Ascending aorta (tissue), 2 donors: ENCODE measurements at regions not wholly inside any gene's neighbourhood (a gene's known extent, or its start where the extent isn't known, plus 50 kb on each side); places are given as distances from the start of the nearest gene placed in this dataset.
A peak's percentile ranks its signal among the peaks of the same experiment; 100 is the strongest.

Experiments used
- DNase-seq, 2 donors: peaks; one replicate each; pipeline ENCODE4 v3.0.0-alpha.2; 2019; ENCODE audit warnings: low spot score in 2 of 2
- H3K27ac ChIP-seq, 2 donors: fragments of 200-600 bp; sonication (generic); one replicate each; pipeline ENCODE4 v1.5.1; 2016 to 2017; ENCODE audit warnings: mild to moderate bottlenecking in 1 of 2
- H3K27me3 ChIP-seq: fragments of 200-600 bp; sonication (generic); one replicate; pipeline ENCODE4 v1.5.1; 2017
- H3K36me3 ChIP-seq, 2 donors: fragments of 200-600 bp; sonication (generic); one replicate each; pipeline ENCODE4 v1.5.1; 2016
- H3K4me1 ChIP-seq, 2 donors: fragments of 200-600 bp; sonication (generic); one replicate each; pipeline ENCODE4 v1.5.1; 2016 to 2017; ENCODE audit warnings: mild to moderate bottlenecking in 1 of 2
- H3K4me3 ChIP-seq, 2 donors: fragments of 200-600 bp; sonication (generic); one replicate each; pipeline ENCODE4 v1.5.1; 2016 to 2017; ENCODE audit warnings: mild to moderate bottlenecking in 1 of 2
- H3K9me3 ChIP-seq, 2 donors: fragments of 200-600 bp; sonication (generic); one replicate each; pipeline ENCODE4 v1.5.1; 2016
- intact Hi-C: fragments of 100-400 bp; cut with DNase I; formaldehyde crosslinking; loops from one replicate; pipeline ENCODE4 v1.15.1; 2023
- TF ChIP-seq, protein P1 (sequence below), 3 experiments: fragments of 200-600 bp in 2 of 3; fragments of 450-650 bp in 1 of 3; sonication (generic) in 2 of 3; IDR thresholded peaks; one replicate each; pipeline ENCODE4 v1.5.1; 2016 to 2019; ENCODE audit warnings: antibody characterized with exemption in 3 of 3, mild to moderate bottlenecking in 1 of 3, moderate library complexity in 1 of 3

- Histone ChIP-seq H3K4me1 (peaks cover 0 to 3% of the 10 kb centered on the region in 2 donors), H3K9me3 (no peaks in the 10 kb centered on the region), H3K36me3 (no peaks in the 10 kb centered on the region), H3K4me3 (no peak overlapping the region), H3K27me3 (no peaks in the 10 kb centered on the region), H3K27ac (no peak overlapping the region)
- TF ChIP-seq, protein P1, sequence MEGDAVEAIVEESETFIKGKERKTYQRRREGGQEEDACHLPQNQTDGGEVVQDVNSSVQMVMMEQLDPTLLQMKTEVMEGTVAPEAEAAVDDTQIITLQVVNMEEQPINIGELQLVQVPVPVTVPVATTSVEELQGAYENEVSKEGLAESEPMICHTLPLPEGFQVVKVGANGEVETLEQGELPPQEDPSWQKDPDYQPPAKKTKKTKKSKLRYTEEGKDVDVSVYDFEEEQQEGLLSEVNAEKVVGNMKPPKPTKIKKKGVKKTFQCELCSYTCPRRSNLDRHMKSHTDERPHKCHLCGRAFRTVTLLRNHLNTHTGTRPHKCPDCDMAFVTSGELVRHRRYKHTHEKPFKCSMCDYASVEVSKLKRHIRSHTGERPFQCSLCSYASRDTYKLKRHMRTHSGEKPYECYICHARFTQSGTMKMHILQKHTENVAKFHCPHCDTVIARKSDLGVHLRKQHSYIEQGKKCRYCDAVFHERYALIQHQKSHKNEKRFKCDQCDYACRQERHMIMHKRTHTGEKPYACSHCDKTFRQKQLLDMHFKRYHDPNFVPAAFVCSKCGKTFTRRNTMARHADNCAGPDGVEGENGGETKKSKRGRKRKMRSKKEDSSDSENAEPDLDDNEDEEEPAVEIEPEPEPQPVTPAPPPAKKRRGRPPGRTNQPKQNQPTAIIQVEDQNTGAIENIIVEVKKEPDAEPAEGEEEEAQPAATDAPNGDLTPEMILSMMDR (IDR thresholded peaks at IDR 0.05): no peak
- DNase-seq: no peak
- intact Hi-C loops: no loop called here
Observed at GRCh38 chr18:26662996-26663395, 114.6 kb upstream of the KCTD1 start.

DNA sequence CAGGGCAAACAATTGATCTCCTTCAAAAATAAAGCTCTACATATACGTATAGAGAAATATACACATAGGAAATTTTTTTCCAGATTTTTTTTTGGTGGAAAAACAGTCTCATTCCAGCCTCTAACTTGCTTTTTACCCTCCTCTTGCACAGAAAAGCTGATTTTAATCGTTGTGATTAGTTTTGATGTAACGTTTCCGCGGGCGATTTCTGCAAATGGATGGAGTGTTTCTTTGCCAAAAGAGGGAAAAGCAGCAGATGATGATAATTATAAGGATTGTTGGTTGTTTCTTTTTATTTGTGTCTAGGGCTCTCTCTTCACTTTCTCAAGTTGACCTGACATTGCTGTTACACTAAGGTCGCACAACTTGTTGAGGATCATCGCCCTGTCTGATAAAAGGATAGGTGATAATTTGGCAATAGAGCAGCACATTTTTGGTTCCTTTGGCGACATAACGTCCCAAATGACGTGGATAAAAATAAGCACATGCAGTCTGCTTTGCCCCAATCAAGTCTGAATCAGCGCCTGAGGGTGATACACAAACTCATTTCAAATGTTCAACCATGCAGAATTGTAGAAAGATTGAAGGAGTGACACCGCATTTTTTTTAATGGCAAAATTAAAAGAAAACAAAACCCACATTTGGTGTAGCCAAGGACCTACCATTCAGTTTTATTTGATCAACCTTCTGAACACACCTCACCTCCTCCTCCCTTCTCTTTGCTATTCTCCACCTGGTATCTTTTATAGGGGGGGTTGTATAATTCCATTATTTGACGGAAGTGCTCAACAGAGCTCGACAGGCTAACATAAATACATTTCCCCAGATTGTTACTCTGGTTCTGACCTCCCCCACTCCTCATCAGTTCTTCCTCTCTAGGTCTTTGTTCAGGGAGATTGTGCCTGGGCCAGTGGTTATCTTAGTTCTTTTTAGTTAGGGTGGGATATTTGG, 109.6 kb upstream of the KCTD1 start:
- peaks cover 0 to 14% of the 10 kb centered on the region in 2 donors for H3K4me1 ChIP-seq
- TF ChIP-seq, protein P1 (IDR thresholded peaks at IDR 0.05): no peak
- intact Hi-C loops: loop anchor here (1.0 to 10.0 kb wide), 5 partner anchors 109 to 1423 kb away; partner anchors contain the start of genes SS18, TAF4B and ZNF521
- no peaks in the 10 kb centered on the region for H3K36me3 ChIP-seq
- H3K4me3 ChIP-seq: peak overlapping the region; percentile 79 to 97
- peak overlapping the region in 1 of 2 donors; percentile 87 for H3K27ac ChIP-seq
- H3K9me3 ChIP-seq: no peaks in the 10 kb centered on the region
- DNase-seq: no peak
- no peaks in the 10 kb centered on the region for H3K27me3 ChIP-seq

DNA sequence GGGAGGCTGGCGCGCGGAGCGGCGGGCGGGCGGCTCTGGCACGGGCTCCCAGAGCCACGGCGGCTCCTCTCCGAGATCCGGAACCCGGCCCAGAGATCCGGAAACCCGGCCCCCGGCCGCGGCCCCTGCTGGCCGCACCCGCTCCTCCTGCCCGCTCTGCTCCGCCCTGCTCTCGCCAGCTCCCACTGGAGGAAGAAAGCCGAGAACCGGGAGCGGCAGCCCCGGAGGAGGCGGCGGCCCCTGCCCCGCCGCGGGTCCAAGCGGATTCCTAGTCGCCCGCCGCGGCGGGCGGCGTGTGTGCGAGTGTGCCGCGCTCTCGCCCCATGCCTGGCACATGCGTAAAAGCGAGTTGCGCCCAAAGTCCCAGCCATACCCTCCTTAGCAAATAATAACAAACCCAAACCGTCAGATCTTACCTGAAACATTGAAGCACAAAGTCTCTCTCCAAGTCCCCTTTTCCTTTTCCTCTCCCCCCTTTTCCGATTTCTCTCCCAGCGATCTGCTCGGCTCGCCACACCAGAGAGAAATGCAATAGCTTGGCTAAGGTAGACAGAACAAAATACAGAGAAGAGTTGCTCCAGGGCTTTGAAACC, 108.7 kb upstream of the KCTD1 start:
- DNase-seq: peak in 1 of 2 donors; percentile 87
- intact Hi-C loops: loop anchor here (1.0 to 10.0 kb wide), 5 partner anchors 108 to 1422 kb away; partner anchors contain the start of genes SS18, TAF4B and ZNF521
- Histone ChIP-seq H3K4me1 (peaks cover 0 to 14% of the 10 kb centered on the region in 2 donors), H3K27ac (peak overlapping the region; percentile 80 to 87), H3K36me3 (no peaks in the 10 kb centered on the region), H3K4me3 (peak overlapping the region; percentile 79 to 97), H3K27me3 (no peaks in the 10 kb centered on the region), H3K9me3 (no peaks in the 10 kb centered on the region)
- TF ChIP-seq, protein P1 (IDR thresholded peaks at IDR 0.05): peak in 2 of 3 experiments; percentile 20 to 26

GRCh38 chr18:26656431-26656943, 108.1 kb upstream of the KCTD1 start:
- Histone ChIP-seq H3K27me3 (no peaks in the 10 kb centered on the region), H3K4me1 (peaks cover 0 to 14% of the 10 kb centered on the region in 2 donors), H3K36me3 (no peaks in the 10 kb centered on the region), H3K4me3 (peak overlapping the region; percentile 79 to 97), H3K9me3 (no peaks in the 10 kb centered on the region), H3K27ac (peak overlapping the region; percentile 80 to 87)
- intact Hi-C loops: loop anchor here (2.0 to 10.0 kb wide), 4 partner anchors 430 to 1422 kb away; partner anchors contain the start of genes SS18, TAF4B and ZNF521
- DNase-seq: no peak
- TF ChIP-seq, protein P1 (IDR thresholded peaks at IDR 0.05): no peak
